GM18870 (cell line): ENCODE measurements at regions not wholly inside any gene's neighbourhood (a gene's known extent, or its start where the extent isn't known, plus 50 kb on each side); places are given as distances from the start of the nearest gene placed in this dataset.
"Not testable (repeated sequence)": the region's sequence is repeated elsewhere in the genome, so short reads cannot be mapped to it uniquely, and the experiment has no call there.

Experiments
- ATAC-seq: cut with Tn5 transposase; IDR thresholded peaks from one replicate; pipeline ENCODE4 v1.9.1; 2021; ENCODE audit warnings: moderate library complexity; ENCODE audit not compliant: unreplicated experiment

- ATAC-seq = not testable (repeated sequence)
These were observed 157.7 kb downstream of the GIPC2 start for GRCh38 chr1:78203410-78203982.

GRCh38 chr1:78210175-78210574 lies 164.4 kb downstream of the GIPC2 start:
- no peak for ATAC-seq

- no peak for ATAC-seq
These were observed 165.8 kb downstream of the GIPC2 start for GRCh38 chr1:78211483-78212092.

- no peak for ATAC-seq
These were observed 168.6 kb downstream of the GIPC2 start for GRCh38 chr1:78214334-78214733.

- no peak for ATAC-seq
These were observed 176.6 kb downstream of the GIPC2 start for GRCh38 chr1:78222225-78222959.

GRCh38 chr1:78222960-78223358 lies 177.2 kb downstream of the GIPC2 start:
- no peak for ATAC-seq

GRCh38 chr1:78223417-78224215 lies 177.8 kb downstream of the GIPC2 start:
- ATAC-seq = no peak

- ATAC-seq = no peak
These were observed 178.6 kb downstream of the GIPC2 start for GRCh38 chr1:78224246-78224785.

- ATAC-seq = no peak
These were observed 179.2 kb downstream of the GIPC2 start for GRCh38 chr1:78224861-78225552.

GRCh38 chr1:78226784-78227183 lies 181.0 kb downstream of the GIPC2 start:
- ATAC-seq = no peak

- ATAC-seq = no peak
These were observed 182.2 kb downstream of the GIPC2 start for GRCh38 chr1:78227705-78228635.

- no peak for ATAC-seq
These were observed 183.6 kb downstream of the GIPC2 start for GRCh38 chr1:78229344-78229743.

GRCh38 chr1:78231477-78231876 lies 185.7 kb downstream of the GIPC2 start:
- no peak for ATAC-seq

GRCh38 chr1:78231894-78232293 lies 186.1 kb downstream of the GIPC2 start:
- no peak for ATAC-seq

GRCh38 chr1:78232630-78233029 lies 186.9 kb downstream of the GIPC2 start:
- ATAC-seq = no peak

GRCh38 chr1:78234496-78234895 lies 188.7 kb downstream of the GIPC2 start:
- ATAC-seq = no peak

GRCh38 chr1:78236716-78237115 lies 190.9 kb downstream of the GIPC2 start:
- ATAC-seq = no peak

GRCh38 chr1:78237364-78237916 lies 191.7 kb downstream of the GIPC2 start:
- no peak for ATAC-seq

- ATAC-seq = no peak
These were observed 194.4 kb downstream of the GIPC2 start for GRCh38 chr1:78240191-78240590.
